Muscle layer of colon (tissue), 2 donors: ENCODE measurements at regions not wholly inside any gene's neighbourhood (a gene's known extent, or its start where the extent isn't known, plus 50 kb on each side); places are given as distances from the start of the nearest gene placed in this dataset.

Experiments used
- H3K27ac ChIP-seq: one replicate; pipeline ENCODE4 v1.7.0; 2013; ENCODE audit warnings: low read depth, mild to moderate bottlenecking, low read length, moderate library complexity
- H3K27me3 ChIP-seq, 2 donors: one replicate each; pipeline ENCODE4 v1.7.0; 2013; ENCODE audit warnings: low read length in 2 of 2, mild to moderate bottlenecking in 2 of 2; ENCODE audit not compliant: insufficient read depth in 2 of 2, control insufficient read depth in 1 of 2
- H3K36me3 ChIP-seq: one replicate; pipeline ENCODE4 v1.7.0; 2013; ENCODE audit warnings: mild to moderate bottlenecking, low read length; ENCODE audit not compliant: insufficient read depth
- H3K4me1 ChIP-seq: one replicate; pipeline ENCODE4 v1.7.0; 2013; ENCODE audit warnings: mild to moderate bottlenecking, low read length; ENCODE audit not compliant: insufficient read depth
- H3K4me3 ChIP-seq, 2 donors: one replicate each; pipeline ENCODE4 v1.7.0; 2013; ENCODE audit warnings: low read length in 2 of 2, low read depth in 1 of 2, mild to moderate bottlenecking in 1 of 2, moderate library complexity in 1 of 2
- H3K9ac ChIP-seq: one replicate; pipeline ENCODE4 v1.7.0; 2013; ENCODE audit warnings: low read length
- H3K9me3 ChIP-seq: one replicate; pipeline ENCODE4 v1.7.0; 2013; ENCODE audit warnings: mild to moderate bottlenecking, low read length
- donor health status: abdominal sarcoma.
- donor health status: Adenocarcinoma of cecum.

- H3K27me3 ChIP-seq, result no peaks in the 10 kb centered on the region
- no peaks in the 10 kb centered on the region for H3K36me3 ChIP-seq
- no peak overlapping the region for H3K27ac ChIP-seq
- no peak overlapping the region for H3K4me3 ChIP-seq
- no peaks in the 10 kb centered on the region for H3K9me3 ChIP-seq
- no peaks in the 10 kb centered on the region for H3K4me1 ChIP-seq
- no peak overlapping the region for H3K9ac ChIP-seq
Observed at GRCh38 chr13:107295416-107296140, 727.6 kb upstream of the ARGLU1 start.

DNA sequence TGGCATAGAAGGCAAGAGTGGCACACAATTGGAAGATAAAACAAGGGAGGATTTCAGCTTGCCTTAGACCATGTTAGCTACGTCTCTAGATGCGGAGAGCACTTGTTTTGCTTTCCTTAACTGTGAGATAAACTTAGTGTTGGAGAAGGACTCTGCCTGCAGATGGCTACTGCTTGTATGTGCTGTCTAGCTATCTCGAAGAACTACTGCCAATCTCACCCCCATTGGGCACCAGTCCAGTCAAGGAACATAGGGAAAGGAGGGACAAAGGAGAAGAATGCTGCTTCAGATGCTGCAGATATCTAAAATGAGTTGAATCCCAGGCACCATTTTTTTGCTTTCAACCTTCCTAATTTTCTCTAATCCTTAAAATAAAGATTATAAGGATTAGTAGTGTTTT, 726.0 kb upstream of the ARGLU1 start:
- no peak overlapping the region for H3K4me3 ChIP-seq
- no peaks in the 10 kb centered on the region for H3K9me3 ChIP-seq
- H3K9ac ChIP-seq, result no peak overlapping the region
- no peaks in the 10 kb centered on the region for H3K27me3 ChIP-seq
- no peak overlapping the region for H3K27ac ChIP-seq
- no peaks in the 10 kb centered on the region for H3K36me3 ChIP-seq
- no peaks in the 10 kb centered on the region for H3K4me1 ChIP-seq

DNA sequence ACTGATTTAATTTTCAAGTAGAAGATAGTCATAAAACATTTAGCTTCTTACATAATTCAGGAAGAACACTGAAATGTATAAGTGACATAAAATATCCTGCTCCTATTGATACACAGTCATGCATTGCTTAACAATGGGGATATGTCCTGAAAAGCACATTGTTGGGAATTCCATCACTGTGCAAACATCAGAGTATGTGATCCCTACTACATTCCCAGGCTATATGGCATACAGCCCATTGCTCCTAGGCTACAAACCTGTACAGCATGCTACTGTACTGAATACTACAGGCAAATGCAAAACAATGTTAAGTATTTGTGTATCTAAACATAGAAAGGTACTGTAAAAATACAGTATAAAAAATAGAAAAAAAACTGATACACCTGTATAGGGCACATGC, 723.9 kb upstream of the ARGLU1 start:
- Histone ChIP-seq H3K9ac (no peak overlapping the region), H3K4me1 (no peaks in the 10 kb centered on the region), H3K9me3 (no peaks in the 10 kb centered on the region), H3K27me3 (no peaks in the 10 kb centered on the region), H3K36me3 (no peaks in the 10 kb centered on the region), H3K4me3 (no peak overlapping the region), H3K27ac (no peak overlapping the region)

DNA sequence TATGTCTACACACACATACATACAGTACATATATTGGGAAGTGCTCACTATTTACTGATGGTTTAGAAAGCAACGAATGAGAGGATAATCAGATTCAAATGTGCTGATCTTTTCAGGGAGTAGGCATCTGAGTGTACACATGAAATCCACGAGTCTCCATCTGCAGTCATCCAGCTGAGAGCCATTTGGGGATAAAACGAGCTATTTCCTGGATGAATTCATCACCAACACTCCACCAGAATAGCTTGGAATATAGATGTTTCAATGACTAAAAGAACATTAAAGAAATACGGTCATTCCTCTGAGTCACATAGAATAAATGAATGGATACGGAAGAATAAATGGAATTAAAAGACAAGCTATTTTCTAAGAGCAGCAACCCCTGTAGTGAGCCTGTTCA, 721.6 kb upstream of the ARGLU1 start:
- Histone ChIP-seq H3K27me3 (no peaks in the 10 kb centered on the region), H3K27ac (no peak overlapping the region), H3K9me3 (no peaks in the 10 kb centered on the region), H3K4me3 (no peak overlapping the region), H3K9ac (no peak overlapping the region), H3K36me3 (no peaks in the 10 kb centered on the region), H3K4me1 (no peaks in the 10 kb centered on the region)

GRCh38 chr13:107284173-107284572, 716.2 kb upstream of the ARGLU1 start:
- H3K36me3 ChIP-seq, result no peaks in the 10 kb centered on the region
- no peak overlapping the region for H3K9ac ChIP-seq
- no peak overlapping the region for H3K4me3 ChIP-seq
- H3K9me3 ChIP-seq, result no peaks in the 10 kb centered on the region
- H3K27me3 ChIP-seq, result no peaks in the 10 kb centered on the region
- no peaks in the 10 kb centered on the region for H3K4me1 ChIP-seq
- H3K27ac ChIP-seq, result no peak overlapping the region

DNA sequence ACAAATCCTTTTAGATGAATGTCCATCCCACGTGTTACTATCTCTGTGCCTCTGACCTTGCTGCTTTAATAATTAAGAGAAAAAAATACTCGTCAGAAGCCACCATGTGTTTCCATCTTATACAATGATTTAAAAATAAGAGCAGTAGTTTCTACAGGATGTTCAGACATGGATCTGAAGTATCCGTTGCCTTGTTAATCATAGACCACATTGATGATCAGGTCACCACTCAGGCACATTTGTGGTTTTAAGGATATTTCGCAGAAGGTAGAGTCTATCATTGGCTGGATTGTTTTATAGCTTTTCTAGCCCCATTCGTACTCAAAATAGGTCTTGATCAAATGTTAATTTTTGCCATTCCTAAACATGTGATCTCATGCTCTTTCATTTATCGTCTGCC, 710.0 kb upstream of the ARGLU1 start:
- no peaks in the 10 kb centered on the region for H3K4me1 ChIP-seq
- no peaks in the 10 kb centered on the region for H3K9me3 ChIP-seq
- H3K36me3 ChIP-seq, result no peaks in the 10 kb centered on the region
- no peak overlapping the region for H3K27ac ChIP-seq
- no peaks in the 10 kb centered on the region for H3K27me3 ChIP-seq
- no peak overlapping the region for H3K4me3 ChIP-seq
- H3K9ac ChIP-seq, result no peak overlapping the region

DNA sequence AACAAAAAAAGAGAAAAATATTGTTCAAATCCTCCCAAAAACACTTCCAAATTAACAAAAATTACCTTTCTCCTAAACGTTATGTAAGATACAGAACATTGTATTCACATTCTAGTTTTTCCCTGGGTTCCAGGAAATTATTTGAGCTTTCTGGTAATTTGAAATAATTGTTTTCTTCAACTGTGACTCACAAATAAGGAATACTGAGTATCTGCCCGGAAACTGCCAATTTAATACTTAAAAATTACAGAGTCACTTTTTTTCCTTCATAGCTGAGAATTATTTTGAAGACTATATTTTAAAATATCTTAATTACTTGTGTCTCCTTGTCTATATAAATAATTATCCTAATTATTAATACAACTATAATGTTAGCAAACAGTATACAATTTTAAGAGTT, 709.0 kb upstream of the ARGLU1 start:
- H3K36me3 ChIP-seq, result no peaks in the 10 kb centered on the region
- no peak overlapping the region for H3K9ac ChIP-seq
- no peak overlapping the region for H3K4me3 ChIP-seq
- H3K27ac ChIP-seq, result no peak overlapping the region
- H3K4me1 ChIP-seq, result no peaks in the 10 kb centered on the region
- H3K9me3 ChIP-seq, result no peaks in the 10 kb centered on the region
- H3K27me3 ChIP-seq, result no peaks in the 10 kb centered on the region

DNA sequence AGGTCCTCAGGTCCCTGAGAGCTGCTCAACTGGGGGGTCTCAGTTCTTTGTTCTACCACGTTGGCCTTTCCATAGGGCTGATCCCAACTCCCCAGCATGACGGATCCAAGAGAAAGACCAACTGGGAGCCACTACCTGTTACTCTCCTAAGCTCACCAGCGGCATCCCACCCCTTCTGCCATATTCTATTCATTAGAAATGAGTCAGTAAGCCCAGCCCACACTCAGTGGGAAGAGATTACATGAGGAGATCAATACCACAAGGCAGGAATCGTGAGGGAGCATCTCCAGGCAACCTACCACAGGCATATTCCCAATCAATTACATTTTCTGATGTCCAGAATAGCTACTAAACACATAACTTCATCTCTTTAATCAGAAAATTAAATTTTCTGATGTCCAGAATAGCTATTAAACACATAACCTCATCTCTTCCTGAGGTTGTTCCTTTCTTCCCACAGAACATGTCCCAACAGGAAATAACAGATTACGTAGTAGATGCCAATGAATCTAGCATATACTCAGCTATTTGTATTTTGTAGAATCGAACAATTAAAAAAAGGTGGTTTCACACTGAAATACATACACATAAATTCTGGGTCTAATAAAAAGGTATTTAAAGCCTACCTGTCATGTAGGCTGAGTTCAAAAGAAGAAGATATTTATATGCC, 708.1 kb upstream of the ARGLU1 start:
- Histone ChIP-seq H3K9me3 (no peaks in the 10 kb centered on the region), H3K4me3 (no peak overlapping the region), H3K27ac (no peak overlapping the region), H3K4me1 (no peaks in the 10 kb centered on the region), H3K27me3 (no peaks in the 10 kb centered on the region), H3K9ac (no peak overlapping the region), H3K36me3 (no peaks in the 10 kb centered on the region)

GRCh38 chr13:107275312-107275711, 707.4 kb upstream of the ARGLU1 start:
- H3K9me3 ChIP-seq, result no peaks in the 10 kb centered on the region
- H3K9ac ChIP-seq, result no peak overlapping the region
- H3K27ac ChIP-seq, result no peak overlapping the region
- H3K4me1 ChIP-seq, result no peaks in the 10 kb centered on the region
- no peak overlapping the region for H3K4me3 ChIP-seq
- H3K36me3 ChIP-seq, result no peaks in the 10 kb centered on the region
- H3K27me3 ChIP-seq, result no peaks in the 10 kb centered on the region

- Histone ChIP-seq H3K27ac (no peak overlapping the region), H3K4me3 (no peak overlapping the region), H3K36me3 (no peaks in the 10 kb centered on the region), H3K27me3 (no peaks in the 10 kb centered on the region), H3K9ac (no peak overlapping the region), H3K9me3 (no peaks in the 10 kb centered on the region), H3K4me1 (no peaks in the 10 kb centered on the region)
Observed at GRCh38 chr13:107271227-107271626, 703.3 kb upstream of the ARGLU1 start.

DNA sequence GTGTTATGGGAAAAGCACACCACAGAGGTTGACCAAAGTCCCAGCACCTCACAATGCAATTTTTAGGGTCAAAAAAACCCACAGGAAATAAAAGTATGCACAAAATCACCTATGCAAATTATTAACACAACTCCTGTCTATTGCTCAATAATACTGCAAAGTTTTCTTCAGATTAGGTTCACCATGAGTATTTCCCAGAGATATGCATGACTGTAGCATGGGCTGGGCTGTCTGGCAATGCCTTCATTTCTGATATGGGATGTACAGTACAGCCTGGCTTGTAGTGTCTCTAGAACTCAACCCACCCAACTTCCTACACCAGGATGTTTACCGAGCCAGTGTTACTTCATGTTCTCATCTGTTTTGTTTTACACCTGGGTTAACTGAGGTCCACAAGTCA, 698.7 kb upstream of the ARGLU1 start:
- Histone ChIP-seq H3K27ac (no peak overlapping the region), H3K9me3 (no peaks in the 10 kb centered on the region), H3K4me1 (no peaks in the 10 kb centered on the region), H3K9ac (no peak overlapping the region), H3K4me3 (no peak overlapping the region), H3K36me3 (no peaks in the 10 kb centered on the region), H3K27me3 (no peaks in the 10 kb centered on the region)

DNA sequence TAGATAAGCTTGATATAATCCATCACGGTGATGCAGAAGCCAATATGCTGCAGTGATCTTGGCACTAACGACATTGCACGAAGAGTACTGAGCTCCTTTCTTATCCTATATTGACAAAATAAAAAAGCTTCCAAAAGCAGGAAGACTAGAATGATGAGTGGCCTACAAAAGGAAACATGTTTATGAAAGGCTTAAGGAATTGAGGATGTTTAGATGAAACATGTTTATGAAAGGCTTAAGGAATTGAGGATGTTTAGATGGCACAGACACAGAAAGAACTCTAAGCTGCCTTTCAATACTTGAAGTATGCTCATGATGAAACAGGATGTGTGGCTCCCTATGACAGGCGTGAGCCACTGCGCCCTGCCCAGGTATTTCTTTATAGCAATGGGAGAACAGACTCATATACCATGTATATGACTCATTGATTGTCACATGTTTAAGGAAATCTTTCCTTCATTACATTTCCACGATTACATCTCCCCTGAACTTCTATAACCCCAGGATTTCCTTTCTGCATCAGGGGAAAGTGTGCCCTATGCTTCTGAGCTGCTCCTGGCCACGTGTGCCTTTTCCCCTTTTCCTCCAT, 690.8 kb upstream of the ARGLU1 start:
- Histone ChIP-seq H3K27me3 (no peaks in the 10 kb centered on the region), H3K27ac (no peak overlapping the region), H3K9me3 (no peaks in the 10 kb centered on the region), H3K9ac (no peak overlapping the region), H3K36me3 (no peaks in the 10 kb centered on the region), H3K4me1 (no peaks in the 10 kb centered on the region), H3K4me3 (no peak overlapping the region)
